CD14-positive monocyte (primary cell): ENCODE measurements at regions not wholly inside any gene's neighbourhood (a gene's known extent, or its start where the extent isn't known, plus 50 kb on each side); places are given as distances from the start of the nearest gene placed in this dataset.

Experiments used
- DNase-seq, 3 donors: peaks; one replicate each; pipeline ENCODE4 v3.0.0-alpha.2; 2011 to 2022
- H2AFZ ChIP-seq: 2 replicates; pipeline ENCODE4 v1.6.0; 2012; ENCODE audit warnings: mild to moderate bottlenecking, low read depth, low read length, inconsistent platforms; ENCODE audit not compliant: insufficient read depth, poor library complexity, severe bottlenecking
- H3K27ac ChIP-seq, 2 donors: 1 replicate in 1 of 2; 2 replicates in 1 of 2; pipeline ENCODE4 v1.5.1; 2012 to 2013; ENCODE audit warnings: low read length in 2 of 2, control low read depth in 1 of 2, inconsistent platforms in 1 of 2, low read depth in 1 of 2, mild to moderate bottlenecking in 1 of 2
- H3K27me3 ChIP-seq, 2 donors: one replicate each; pipeline versions ENCODE4 v1.6.0 to v1.6.1; 2011 to 2013; ENCODE audit warnings: low read length in 2 of 2; ENCODE audit not compliant: control insufficient read depth in 2 of 2, insufficient read depth in 2 of 2
- H3K36me3 ChIP-seq, 2 donors: replicated peaks in 1 of 2; 1 replicate in 1 of 2; 2 replicates in 1 of 2; pipeline versions ENCODE4 v1.5.1 to v1.6.1; 2012 to 2013; ENCODE audit warnings: low read length in 2 of 2, control low read depth in 1 of 2, inconsistent platforms in 1 of 2, mild to moderate bottlenecking in 1 of 2; ENCODE audit not compliant: insufficient read depth in 2 of 2, control insufficient read depth in 1 of 2
- H3K4me1 ChIP-seq, 2 donors: 1 replicate in 1 of 2; 2 replicates in 1 of 2; pipeline versions ENCODE4 v1.5.1 to v1.6.1; 2012 to 2013; ENCODE audit warnings: low read length in 2 of 2, control low read depth in 1 of 2, inconsistent platforms in 1 of 2, mild to moderate bottlenecking in 1 of 2, moderate library complexity in 1 of 2; ENCODE audit not compliant: insufficient read depth in 2 of 2, control insufficient read depth in 1 of 2
- H3K4me2 ChIP-seq: replicated peaks from 2 replicates; pipeline ENCODE3; 2012; ENCODE audit warnings: low read length, moderate library complexity, mild to moderate bottlenecking; ENCODE audit not compliant: poor library complexity, severe bottlenecking; ENCODE audit errors: extremely low read depth
- H3K4me3 ChIP-seq, 3 experiments: fragments of 200-600 bp in 1 of 3; sonication (generic) in 1 of 3; replicated peaks in 1 of 3; 1 replicate in 2 of 3; 2 replicates in 1 of 3; pipeline ENCODE4 v1.5.1; 2011 to 2013; ENCODE audit warnings: low read length in 3 of 3, mild to moderate bottlenecking in 3 of 3, control low read depth in 2 of 3, low read depth in 2 of 3, inconsistent platforms in 1 of 3, moderate library complexity in 1 of 3
- H3K79me2 ChIP-seq: 2 replicates; pipeline ENCODE4 v1.6.0; 2012; ENCODE audit warnings: mild to moderate bottlenecking, control low read depth, inconsistent platforms, low read length, moderate library complexity; ENCODE audit not compliant: insufficient read depth
- H3K9ac ChIP-seq: 2 replicates; pipeline ENCODE4 v1.6.0; 2017; ENCODE audit warnings: low read length, mild to moderate bottlenecking; ENCODE audit not compliant: insufficient read depth, poor library complexity, severe bottlenecking
- H3K9me3 ChIP-seq, 2 donors: replicated peaks in 1 of 2; 1 replicate in 1 of 2; 2 replicates in 1 of 2; pipeline versions ENCODE4 v1.5.1 to v1.6.1; 2012 to 2013; ENCODE audit warnings: low read length in 2 of 2, control low read depth in 1 of 2; ENCODE audit not compliant: control insufficient read depth in 1 of 2, insufficient read depth in 1 of 2
- H4K20me1 ChIP-seq: 2 replicates; pipeline ENCODE4 v1.6.0; 2012; ENCODE audit warnings: mild to moderate bottlenecking, low read length, control low read depth, moderate library complexity; ENCODE audit not compliant: insufficient read depth
- H3K27ac Mint-ChIP-seq, 7 donors: one replicate each; pipeline ENCODE4 v1.8.0; 2020; ENCODE audit warnings: mild to moderate bottlenecking in 7 of 7, mixed read lengths in 7 of 7, moderate library complexity in 6 of 7, inconsistent platforms in 2 of 7
- H3K27me3 Mint-ChIP-seq, 3 donors: one replicate each; pipeline ENCODE4 v1.8.0; 2021 to 2022; ENCODE audit warnings: low read depth in 3 of 3, mild to moderate bottlenecking in 3 of 3, mixed read lengths in 3 of 3, moderate library complexity in 3 of 3, inconsistent platforms in 1 of 3
- H3K36me3 Mint-ChIP-seq, 2 donors: one replicate each; pipeline ENCODE4 v1.8.0; 2020; ENCODE audit warnings: mixed read lengths in 2 of 2, inconsistent platforms in 1 of 2, mild to moderate bottlenecking in 1 of 2
- H3K4me1 Mint-ChIP-seq: one replicate; pipeline ENCODE4 v1.8.0; 2020; ENCODE audit warnings: mild to moderate bottlenecking, mixed read lengths
- H3K4me3 Mint-ChIP-seq, 2 donors: one replicate each; pipeline ENCODE4 v1.8.0; 2020; ENCODE audit warnings: mild to moderate bottlenecking in 2 of 2, mixed read lengths in 2 of 2, moderate library complexity in 1 of 2
- H3K9me3 Mint-ChIP-seq, 7 donors: one replicate each; pipeline ENCODE4 v1.8.0; 2020 to 2022; ENCODE audit warnings: mixed read lengths in 7 of 7, mild to moderate bottlenecking in 6 of 7, moderate library complexity in 6 of 7, inconsistent platforms in 2 of 7
- WGBS: methylation state at CpG from one replicate; pipeline ENCODE4 v1.1.5; 2013; ENCODE audit warnings: missing lambda C conversion rate; ENCODE audit not compliant: insufficient coverage; 5-methylcytosine and 5-hydroxymethylcytosine counted together
- intact Hi-C, 2 donors: fragments of 100-400 bp; cut with micrococcal nuclease; formaldehyde crosslinking; loops; one replicate each; pipeline versions ENCODE4 v1.15.0 to v1.15.1; 2023
- TF ChIP-seq, protein P1 (sequence below): fragments of 200-600 bp; IDR thresholded peaks from one replicate; pipeline ENCODE4 v1.8.0; 2022; ENCODE audit warnings: antibody characterized with exemption, mild to moderate bottlenecking

- Mint-ChIP-seq H3K27ac (no peak overlapping the region), H3K27me3 (peaks cover 14 to 21% (median 16%) of the 10 kb centered on the region in 3 donors), H3K9me3 (peaks cover 0 to 2% (median 0%) of the 10 kb centered on the region in 7 donors), H3K4me3 (no peak overlapping the region), H3K4me1 (no peaks in the 10 kb centered on the region), H3K36me3 (no peaks in the 10 kb centered on the region)
- TF ChIP-seq, protein P1, sequence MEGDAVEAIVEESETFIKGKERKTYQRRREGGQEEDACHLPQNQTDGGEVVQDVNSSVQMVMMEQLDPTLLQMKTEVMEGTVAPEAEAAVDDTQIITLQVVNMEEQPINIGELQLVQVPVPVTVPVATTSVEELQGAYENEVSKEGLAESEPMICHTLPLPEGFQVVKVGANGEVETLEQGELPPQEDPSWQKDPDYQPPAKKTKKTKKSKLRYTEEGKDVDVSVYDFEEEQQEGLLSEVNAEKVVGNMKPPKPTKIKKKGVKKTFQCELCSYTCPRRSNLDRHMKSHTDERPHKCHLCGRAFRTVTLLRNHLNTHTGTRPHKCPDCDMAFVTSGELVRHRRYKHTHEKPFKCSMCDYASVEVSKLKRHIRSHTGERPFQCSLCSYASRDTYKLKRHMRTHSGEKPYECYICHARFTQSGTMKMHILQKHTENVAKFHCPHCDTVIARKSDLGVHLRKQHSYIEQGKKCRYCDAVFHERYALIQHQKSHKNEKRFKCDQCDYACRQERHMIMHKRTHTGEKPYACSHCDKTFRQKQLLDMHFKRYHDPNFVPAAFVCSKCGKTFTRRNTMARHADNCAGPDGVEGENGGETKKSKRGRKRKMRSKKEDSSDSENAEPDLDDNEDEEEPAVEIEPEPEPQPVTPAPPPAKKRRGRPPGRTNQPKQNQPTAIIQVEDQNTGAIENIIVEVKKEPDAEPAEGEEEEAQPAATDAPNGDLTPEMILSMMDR = no peak
- H3K4me2 ChIP-seq = no peak overlapping the region
- no peaks in the 10 kb centered on the region for H3K9me3 ChIP-seq
- H3K36me3 ChIP-seq = no peaks in the 10 kb centered on the region
- no peak for DNase-seq
- no peaks in the 10 kb centered on the region for H3K4me1 ChIP-seq
- peaks cover 0 to 2% of the 10 kb centered on the region in 2 donors for H3K27me3 ChIP-seq
- H4K20me1 ChIP-seq = no peaks in the 10 kb centered on the region
- no peak overlapping the region for H3K9ac ChIP-seq
- H2AFZ ChIP-seq = no peak overlapping the region
- no peak overlapping the region for H3K4me3 ChIP-seq
- H3K27ac ChIP-seq = no peak overlapping the region
- no peaks in the 10 kb centered on the region for H3K79me2 ChIP-seq
- intact Hi-C loops = no loop called here
- 88% methylated on average over 9 of the region's 16 CpGs for WGBS
Observed at GRCh38 chr5:176175101-176175852, 62.9 kb upstream of the SIMC1 start.

GRCh38 chr5:176176231-176176630 lies 62.0 kb upstream of the SIMC1 start:
- H3K36me3 Mint-ChIP-seq = no peaks in the 10 kb centered on the region
- DNase-seq = no peak
- no peaks in the 10 kb centered on the region for H3K4me1 Mint-ChIP-seq
- H3K4me3 ChIP-seq = no peak overlapping the region
- H3K27me3 ChIP-seq = peaks cover 2% of the 10 kb centered on the region in 2 donors
- intact Hi-C loops = no loop called here
- H3K27me3 Mint-ChIP-seq = peaks cover 16 to 21% (median 17%) of the 10 kb centered on the region in 3 donors
- no peak overlapping the region for H3K4me2 ChIP-seq
- H3K4me1 ChIP-seq = no peaks in the 10 kb centered on the region
- no peak overlapping the region for H3K27ac ChIP-seq
- TF ChIP-seq, protein P1 = no peak
- no peaks in the 10 kb centered on the region for H4K20me1 ChIP-seq
- no peaks in the 10 kb centered on the region for H3K79me2 ChIP-seq
- H2AFZ ChIP-seq = no peak overlapping the region
- no peak overlapping the region for H3K9ac ChIP-seq
- H3K9me3 ChIP-seq = no peaks in the 10 kb centered on the region
- H3K4me3 Mint-ChIP-seq = no peak overlapping the region
- H3K9me3 Mint-ChIP-seq = peaks cover 0 to 2% (median 0%) of the 10 kb centered on the region in 7 donors
- WGBS = 87% methylated on average over 3 of the region's 6 CpGs
- H3K27ac Mint-ChIP-seq = no peak overlapping the region
- H3K36me3 ChIP-seq = no peaks in the 10 kb centered on the region
